ENCODE measurements at regions not wholly inside any gene's neighbourhood (a gene's known extent, or its start where the extent isn't known, plus 50 kb on each side); places are given as distances from the start of the nearest gene placed in this dataset.

- Histone ChIP-seq H3K27me3 (replicated peaks; ENCODE audit: insufficient read depth) (peaks cover 10% of the 10 kb centered on the region), H2AFZ (no peak overlapping the region), H3K4me1 (ENCODE audit: insufficient read depth) (no peaks in the 10 kb centered on the region), H4K20me1 (ENCODE audit: insufficient read depth) (no peaks in the 10 kb centered on the region), H3K4me2 (ENCODE audit: unreplicated experiment) (no peak overlapping the region), H3K4me3 (no peak overlapping the region), H3K9me2 (ENCODE audit: insufficient read depth) (no peaks in the 10 kb centered on the region), H3F3A (ENCODE audit: insufficient read depth) (no peaks in the 10 kb centered on the region), H3K9ac (no peak overlapping the region), H3K79me2 (ENCODE audit: insufficient read depth) (no peaks in the 10 kb centered on the region), H3K9me3 (ENCODE audit: low read depth) (no peaks in the 10 kb centered on the region), H3K36me3 (ENCODE audit: low read depth) (no peaks in the 10 kb centered on the region), H3K27ac (peak overlapping the region; percentile 14; the same call in 1 of the 2 replicates)
- 27 to 31% methylated on average over 5 of the region's 5 CpGs for WGBS, 2 experiments (ENCODE audit: low coverage in 1 of 2, low lambda C conversion rate in 2 of 2, missing lambda C conversion rate in 2 of 2)
- DNase-seq: peak; percentile 58
- in situ Hi-C loops (cut with MboI): no loop called here
- TF ChIP-seq EZH2phosphoT487 (IDR thresholded peaks at IDR 0.05; ENCODE audit: insufficient read depth, low read depth) (no peak), EZH2 (IDR thresholded peaks at IDR 0.05; ENCODE audit: insufficient read depth, poor library complexity, severe bottlenecking) (no peak)
Observed at GRCh38 chr5:60540856-60541805, 158.8 kb downstream of the DEPDC1B start.

GRCh38 chr5:60538955-60539866, 160.8 kb downstream of the DEPDC1B start:
- Histone ChIP-seq H3K27me3 (replicated peaks; ENCODE audit: insufficient read depth) (0 out of 2 replicates have a peak, but pooled peaks cover 7% of the 10 kb centered on the region), H3K4me2 (ENCODE audit: unreplicated experiment) (no peak overlapping the region), H3K9me3 (ENCODE audit: low read depth) (no peaks in the 10 kb centered on the region), H3K79me2 (ENCODE audit: insufficient read depth) (no peaks in the 10 kb centered on the region), H3K9me2 (ENCODE audit: insufficient read depth) (no peaks in the 10 kb centered on the region), H3K4me3 (no peak overlapping the region), H3F3A (ENCODE audit: insufficient read depth) (no peaks in the 10 kb centered on the region), H3K9ac (no peak overlapping the region), H3K36me3 (ENCODE audit: low read depth) (no peaks in the 10 kb centered on the region), H3K4me1 (ENCODE audit: insufficient read depth) (no peaks in the 10 kb centered on the region), H3K27ac (no peak overlapping the region), H4K20me1 (ENCODE audit: insufficient read depth) (no peaks in the 10 kb centered on the region), H2AFZ (no peak overlapping the region)
- 0 to 6% methylated on average over 1 of the region's 1 CpG for WGBS, 2 experiments (ENCODE audit: low coverage in 1 of 2, low lambda C conversion rate in 2 of 2, missing lambda C conversion rate in 2 of 2)
- no peak for DNase-seq
- no peak for TF ChIP-seq EZH2 (IDR thresholded peaks at IDR 0.05; ENCODE audit: insufficient read depth, poor library complexity, severe bottlenecking)
- TF ChIP-seq EZH2phosphoT487 (IDR thresholded peaks at IDR 0.05; ENCODE audit: insufficient read depth, low read depth): no peak
- in situ Hi-C loops (cut with MboI): no loop called here

- Histone ChIP-seq H3K9me3 (ENCODE audit: low read depth) (no peaks in the 10 kb centered on the region), H4K20me1 (ENCODE audit: insufficient read depth) (no peaks in the 10 kb centered on the region), H3K27ac (no peak overlapping the region), H2AFZ (no peak overlapping the region), H3F3A (ENCODE audit: insufficient read depth) (no peaks in the 10 kb centered on the region), H3K36me3 (ENCODE audit: low read depth) (no peaks in the 10 kb centered on the region), H3K9me2 (ENCODE audit: insufficient read depth) (no peaks in the 10 kb centered on the region), H3K9ac (no peak overlapping the region), H3K79me2 (ENCODE audit: insufficient read depth) (no peaks in the 10 kb centered on the region), H3K27me3 (replicated peaks; ENCODE audit: insufficient read depth) (0 out of 2 replicates have a peak, but pooled peaks cover 7% of the 10 kb centered on the region), H3K4me1 (ENCODE audit: insufficient read depth) (no peaks in the 10 kb centered on the region), H3K4me3 (no peak overlapping the region), H3K4me2 (ENCODE audit: unreplicated experiment) (no peak overlapping the region)
- 9 to 11% methylated on average over 2 of the region's 2 CpGs for WGBS, 2 experiments (ENCODE audit: low coverage in 1 of 2, low lambda C conversion rate in 2 of 2, missing lambda C conversion rate in 2 of 2)
- in situ Hi-C loops (cut with MboI): no loop called here
- TF ChIP-seq EZH2phosphoT487 (IDR thresholded peaks at IDR 0.05; ENCODE audit: insufficient read depth, low read depth): no peak
- no peak for TF ChIP-seq EZH2 (IDR thresholded peaks at IDR 0.05; ENCODE audit: insufficient read depth, poor library complexity, severe bottlenecking)
- DNase-seq: no peak
Observed at GRCh38 chr5:60538426-60538825, 161.5 kb downstream of the DEPDC1B start.

- Histone ChIP-seq H4K20me1 (ENCODE audit: insufficient read depth) (no peaks in the 10 kb centered on the region), H3K9me3 (ENCODE audit: low read depth) (no peaks in the 10 kb centered on the region), H2AFZ (no peak overlapping the region), H3K9me2 (ENCODE audit: insufficient read depth) (no peaks in the 10 kb centered on the region), H3F3A (ENCODE audit: insufficient read depth) (no peaks in the 10 kb centered on the region), H3K27me3 (replicated peaks; ENCODE audit: insufficient read depth) (0 out of 2 replicates have a peak, but pooled peaks cover 4% of the 10 kb centered on the region), H3K4me1 (ENCODE audit: insufficient read depth) (no peaks in the 10 kb centered on the region), H3K9ac (no peak overlapping the region), H3K27ac (no peak overlapping the region), H3K4me2 (ENCODE audit: unreplicated experiment) (no peak overlapping the region), H3K4me3 (no peak overlapping the region), H3K79me2 (ENCODE audit: insufficient read depth) (no peaks in the 10 kb centered on the region), H3K36me3 (ENCODE audit: low read depth) (no peaks in the 10 kb centered on the region)
- TF ChIP-seq EZH2phosphoT487 (IDR thresholded peaks at IDR 0.05; ENCODE audit: insufficient read depth, low read depth) (no peak), EZH2 (IDR thresholded peaks at IDR 0.05; ENCODE audit: insufficient read depth, poor library complexity, severe bottlenecking) (no peak)
- in situ Hi-C loops (cut with MboI): no loop called here
- 15 to 19% methylated on average over 2 of the region's 2 CpGs for WGBS, 2 experiments (ENCODE audit: low coverage in 1 of 2, low lambda C conversion rate in 2 of 2, missing lambda C conversion rate in 2 of 2)
- DNase-seq: no peak
Observed at GRCh38 chr5:60535951-60536350, 164.0 kb downstream of the DEPDC1B start.

All from GM23248 (cell line).